Osteoblast (primary cell): ENCODE measurements at regions not wholly inside any gene's neighbourhood (a gene's known extent, or its start where the extent isn't known, plus 50 kb on each side); places are given as distances from the start of the nearest gene placed in this dataset.
"Not testable (repeated sequence)": the region's sequence is repeated elsewhere in the genome, so short reads cannot be mapped to it uniquely, and the experiment has no call there.

Experiments
- DNase-seq: peaks from one replicate; pipeline ENCODE4 v3.0.0; 2011; ENCODE audit warnings: low spot score, mixed read lengths; ENCODE audit not compliant: insufficient read length; ENCODE audit errors: missing footprints
- H2AFZ ChIP-seq: 2 replicates; pipeline ENCODE4 v1.6.0; 2011; ENCODE audit warnings: mild to moderate bottlenecking, low read length
- H3K27ac ChIP-seq: 2 replicates; pipeline ENCODE4 v1.5.1; 2011; ENCODE audit warnings: mild to moderate bottlenecking, low read depth, low read length, moderate library complexity
- H3K27me3 ChIP-seq: 2 replicates; pipeline ENCODE4 v1.6.0; 2012; ENCODE audit warnings: mild to moderate bottlenecking, control low read depth, inconsistent platforms, low read length, moderate library complexity; ENCODE audit not compliant: insufficient read depth
- H3K36me3 ChIP-seq: 2 replicates; pipeline ENCODE4 v1.5.1; 2011; ENCODE audit warnings: mild to moderate bottlenecking, low read length, control low read depth, moderate library complexity; ENCODE audit not compliant: insufficient read depth
- H3K4me1 ChIP-seq: 2 replicates; pipeline ENCODE4 v1.5.1; 2011; ENCODE audit warnings: mild to moderate bottlenecking, low read length, control low read depth, moderate library complexity; ENCODE audit not compliant: insufficient read depth
- H3K4me2 ChIP-seq: 2 replicates; pipeline ENCODE4 v1.6.0; 2011; ENCODE audit warnings: mild to moderate bottlenecking, low read length; ENCODE audit not compliant: insufficient read depth
- H3K4me3 ChIP-seq: fragments of 200-600 bp; sonication (generic); 3 replicates; pipeline ENCODE4 v1.5.1; 2012; ENCODE audit warnings: mild to moderate bottlenecking, low read length, inconsistent platforms; ENCODE audit not compliant: insufficient read depth
- H3K79me2 ChIP-seq: 2 replicates; pipeline ENCODE4 v1.6.0; 2012; ENCODE audit warnings: mild to moderate bottlenecking, low read length, control low read depth, inconsistent platforms; ENCODE audit not compliant: insufficient read depth
- H3K9me3 ChIP-seq: 2 replicates; pipeline ENCODE4 v1.5.1; 2011; ENCODE audit warnings: low read depth, low read length, control low read depth
- H4K20me1 ChIP-seq: 2 replicates; pipeline ENCODE4 v1.6.0; 2012; ENCODE audit warnings: mild to moderate bottlenecking, low read length, control low read depth; ENCODE audit not compliant: insufficient read depth
- CTCF ChIP-seq: IDR thresholded peaks from 2 replicates; pipeline ENCODE4 v1.5.1; 2011; ENCODE audit warnings: mild to moderate bottlenecking, low read depth, low read length, moderate library complexity; ENCODE audit errors: extremely low read depth

- not testable (repeated sequence) for H2AFZ ChIP-seq, H3K79me2 ChIP-seq, H3K9me3 ChIP-seq, DNase-seq, H4K20me1 ChIP-seq, H3K4me1 ChIP-seq, H3K27ac ChIP-seq, H3K36me3 ChIP-seq, H3K27me3 ChIP-seq, H3K4me2 ChIP-seq, H3K4me3 ChIP-seq
Measured at GRCh38 chr4:102210806-102211205, 134.5 kb downstream of the SLC39A8 start.

GRCh38 chr4:102204634-102205033 lies 140.6 kb downstream of the SLC39A8 start:
- not testable (repeated sequence) for H3K4me1 ChIP-seq, H3K79me2 ChIP-seq, H3K27ac ChIP-seq, H3K36me3 ChIP-seq, H3K4me3 ChIP-seq, H2AFZ ChIP-seq, DNase-seq, H3K9me3 ChIP-seq, H3K4me2 ChIP-seq, H3K27me3 ChIP-seq, H4K20me1 ChIP-seq

- no peak overlapping the region for H3K4me2 ChIP-seq
- no peak overlapping the region for H3K4me3 ChIP-seq
- no peaks in the 10 kb centered on the region for H3K9me3 ChIP-seq
- peak; percentile 64 for DNase-seq
- no peak for TF ChIP-seq CTCF
- H3K4me1 ChIP-seq, result no peaks in the 10 kb centered on the region
- H3K79me2 ChIP-seq, result no peaks in the 10 kb centered on the region
- peak overlapping the region; percentile 22 for H2AFZ ChIP-seq
- H3K27me3 ChIP-seq, result no peaks in the 10 kb centered on the region
- H3K27ac ChIP-seq, result no peak overlapping the region
- H4K20me1 ChIP-seq, result no peaks in the 10 kb centered on the region
- H3K36me3 ChIP-seq, result no peaks in the 10 kb centered on the region
Measured at GRCh38 chr4:102196221-102196620, 149.1 kb downstream of the SLC39A8 start.

- TF ChIP-seq CTCF, result no peak
- no peaks in the 10 kb centered on the region for H4K20me1 ChIP-seq
Measured at GRCh38 chr4:102193145-102193544, 152.1 kb downstream of the SLC39A8 start.

GRCh38 chr4:102180046-102180445 lies 165.2 kb downstream of the SLC39A8 start:
- Histone ChIP-seq H3K27me3 (no peaks in the 10 kb centered on the region), H3K4me1 (no peaks in the 10 kb centered on the region), H4K20me1 (no peaks in the 10 kb centered on the region), H3K4me3 (no peak overlapping the region), H3K27ac (no peak overlapping the region), H3K79me2 (no peaks in the 10 kb centered on the region), H3K4me2 (no peak overlapping the region), H3K36me3 (no peaks in the 10 kb centered on the region), H2AFZ (no peak overlapping the region), H3K9me3 (no peaks in the 10 kb centered on the region)
- no peak for TF ChIP-seq CTCF
- DNase-seq, result no peak

More at GRCh38 chr4:102193145-102193544, 152.1 kb downstream of the SLC39A8 start:
- H3K27me3 ChIP-seq, result no peaks in the 10 kb centered on the region
- no peaks in the 10 kb centered on the region for H3K36me3 ChIP-seq
- H3K4me3 ChIP-seq, result no peak overlapping the region
- H3K4me2 ChIP-seq, result no peak overlapping the region
- no peaks in the 10 kb centered on the region for H3K79me2 ChIP-seq
- H3K9me3 ChIP-seq, result no peaks in the 10 kb centered on the region
- no peak overlapping the region for H3K27ac ChIP-seq
- H2AFZ ChIP-seq, result no peak overlapping the region
- no peak for DNase-seq
- H3K4me1 ChIP-seq, result no peaks in the 10 kb centered on the region
